Liver (tissue), 8 donors: ENCODE measurements at regions not wholly inside any gene's neighbourhood (a gene's known extent, or its start where the extent isn't known, plus 50 kb on each side); places are given as distances from the start of the nearest gene placed in this dataset.

ENCODE experiments used
- DNase-seq: peaks from one replicate; pipeline ENCODE4 v3.0.0-alpha.2; 2017; ENCODE audit warnings: low spot score
- H3K27ac ChIP-seq, 2 donors: one replicate each; pipeline ENCODE4 v1.7.0; 2013; ENCODE audit warnings: inconsistent platforms in 2 of 2, low read length in 2 of 2, control low read depth in 1 of 2, low read depth in 1 of 2, mild to moderate bottlenecking in 1 of 2
- H3K27me3 ChIP-seq, 4 donors: one replicate each; pipeline versions ENCODE4 v1.6.1 to v1.7.0; 2013; ENCODE audit warnings: low read length in 3 of 4, inconsistent platforms in 1 of 4, mild to moderate bottlenecking in 1 of 4, moderate library complexity in 1 of 4; ENCODE audit not compliant: control insufficient read depth in 4 of 4, insufficient read depth in 4 of 4
- H3K36me3 ChIP-seq, 4 donors: one replicate each; pipeline versions ENCODE4 v1.6.1 to v1.7.0; 2013; ENCODE audit warnings: low read length in 3 of 4, mild to moderate bottlenecking in 3 of 4, low read depth in 1 of 4, moderate library complexity in 1 of 4; ENCODE audit not compliant: control insufficient read depth in 4 of 4, insufficient read depth in 3 of 4
- H3K4me1 ChIP-seq, 4 donors: one replicate each; pipeline versions ENCODE4 v1.6.1 to v1.7.0; 2013; ENCODE audit warnings: low read length in 3 of 4, mild to moderate bottlenecking in 3 of 4, moderate library complexity in 1 of 4; ENCODE audit not compliant: control insufficient read depth in 4 of 4, insufficient read depth in 4 of 4
- H3K4me3 ChIP-seq, 3 donors: one replicate each; pipeline versions ENCODE4 v1.6.1 to v1.7.0; 2013; ENCODE audit warnings: low read length in 3 of 3, control low read depth in 1 of 3, low read depth in 1 of 3, mild to moderate bottlenecking in 1 of 3
- H3K9ac ChIP-seq, 2 donors: one replicate each; pipeline ENCODE4 v1.7.0; 2013; ENCODE audit warnings: low read length in 2 of 2, mild to moderate bottlenecking in 2 of 2, moderate library complexity in 2 of 2, control low read depth in 1 of 2, low read depth in 1 of 2
- H3K9me3 ChIP-seq, 4 donors: one replicate each; pipeline versions ENCODE4 v1.6.1 to v1.7.0; 2013; ENCODE audit warnings: low read length in 3 of 4; ENCODE audit not compliant: control insufficient read depth in 4 of 4
- EGR1 ChIP-seq, 2 donors: IDR thresholded peaks; 2 replicates each; pipeline ENCODE4 v1.6.1; 2016 to 2018; ENCODE audit warnings: antibody characterized with exemption in 2 of 2, low read depth in 2 of 2
- FOXA2 ChIP-seq: IDR thresholded peaks from 2 replicates; pipeline ENCODE4 v1.6.1; 2016; ENCODE audit warnings: antibody characterized with exemption
- GABPA ChIP-seq, 2 donors: IDR thresholded peaks in 1 of 2; conservative IDR thresholded peaks in 1 of 2; 2 replicates each; pipeline ENCODE4 v1.6.1; 2016; ENCODE audit warnings: antibody characterized with exemption in 2 of 2, mild to moderate bottlenecking in 1 of 2, moderate library complexity in 1 of 2
- HNF4A ChIP-seq, 2 donors: conservative IDR thresholded peaks; 2 replicates each; pipeline ENCODE4 v1.6.1; 2016; ENCODE audit warnings: antibody characterized with exemption in 2 of 2, mild to moderate bottlenecking in 2 of 2
- HNF4G ChIP-seq: IDR thresholded peaks from 2 replicates; pipeline ENCODE4 v1.6.1; 2016; ENCODE audit warnings: antibody characterized with exemption
- JUND ChIP-seq, 2 donors: IDR thresholded peaks; 2 replicates each; pipeline ENCODE4 v1.6.1; 2016; ENCODE audit warnings: antibody characterized with exemption in 2 of 2
- NR2F2 ChIP-seq: IDR thresholded peaks from 2 replicates; pipeline ENCODE4 v1.6.1; 2016; ENCODE audit warnings: antibody characterized with exemption
- SP1 ChIP-seq: IDR thresholded peaks from 2 replicates; pipeline ENCODE4 v1.6.1; 2018; ENCODE audit warnings: antibody characterized with exemption, mild to moderate bottlenecking
- TAF1 ChIP-seq: conservative IDR thresholded peaks from 2 replicates; pipeline ENCODE4 v1.6.1; 2016; ENCODE audit warnings: antibody characterized with exemption, mild to moderate bottlenecking
- YY1 ChIP-seq: IDR thresholded peaks from 2 replicates; pipeline ENCODE4 v1.6.1; 2016; ENCODE audit warnings: antibody characterized with exemption, mild to moderate bottlenecking
- WGBS: extraction: QIAGEN DNeasy Blood & Tissue Kit; methylation state at CpG from one replicate; pipeline ENCODE4 v1.1.7; 2013; 5-methylcytosine and 5-hydroxymethylcytosine counted together
- TF ChIP-seq, protein P1 (sequence below): IDR thresholded peaks from 2 replicates; pipeline ENCODE4 v1.6.1; 2016; ENCODE audit warnings: antibody characterized with exemption, mild to moderate bottlenecking
- TF ChIP-seq, protein P2 (sequence below): IDR thresholded peaks from 2 replicates; pipeline ENCODE4 v1.6.1; 2016; ENCODE audit warnings: antibody characterized with exemption
- TF ChIP-seq, protein P3 (sequence below): fragments of 150-350 bp; IDR thresholded peaks from 2 replicates; pipeline ENCODE4 v1.5.1; 2017; ENCODE audit warnings: improper control_type of control experiment, low read depth, low read length; ENCODE audit not compliant: missing input control
- donor health status: healthy.
- donor health status: healthy.
- donor health status: healthy.
- donor health status: healthy.
- donor health status: healthy.

DNA sequence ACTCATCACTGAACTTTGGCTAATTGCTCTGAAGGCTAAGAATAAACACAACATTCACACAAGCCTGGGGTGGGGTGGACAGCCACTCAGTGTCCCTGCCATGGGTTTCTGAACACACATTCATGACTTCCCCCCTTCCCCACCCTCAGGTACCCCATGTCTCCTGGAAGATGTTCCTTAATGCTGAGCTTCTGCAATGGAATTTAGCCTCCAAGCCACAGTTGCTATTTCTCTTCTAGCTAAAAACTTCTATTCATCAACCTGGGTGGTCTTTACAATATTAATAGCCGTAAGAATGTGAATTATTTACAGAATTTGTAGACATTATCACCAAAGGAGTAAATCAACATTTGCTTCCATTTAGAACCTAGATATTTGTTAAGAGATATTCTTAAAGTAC is 175.1 kb downstream of the ACKR3 start:
- Histone ChIP-seq H3K4me1 (peaks cover 0 to 3% (median 0%) of the 10 kb centered on the region in 4 donors), H3K27me3 (no peaks in the 10 kb centered on the region), H3K36me3 (no peaks in the 10 kb centered on the region), H3K9me3 (no peaks in the 10 kb centered on the region), H3K9ac (no peak overlapping the region), H3K4me3 (no peak overlapping the region), H3K27ac (no peak overlapping the region)
- TF ChIP-seq, protein P1, sequence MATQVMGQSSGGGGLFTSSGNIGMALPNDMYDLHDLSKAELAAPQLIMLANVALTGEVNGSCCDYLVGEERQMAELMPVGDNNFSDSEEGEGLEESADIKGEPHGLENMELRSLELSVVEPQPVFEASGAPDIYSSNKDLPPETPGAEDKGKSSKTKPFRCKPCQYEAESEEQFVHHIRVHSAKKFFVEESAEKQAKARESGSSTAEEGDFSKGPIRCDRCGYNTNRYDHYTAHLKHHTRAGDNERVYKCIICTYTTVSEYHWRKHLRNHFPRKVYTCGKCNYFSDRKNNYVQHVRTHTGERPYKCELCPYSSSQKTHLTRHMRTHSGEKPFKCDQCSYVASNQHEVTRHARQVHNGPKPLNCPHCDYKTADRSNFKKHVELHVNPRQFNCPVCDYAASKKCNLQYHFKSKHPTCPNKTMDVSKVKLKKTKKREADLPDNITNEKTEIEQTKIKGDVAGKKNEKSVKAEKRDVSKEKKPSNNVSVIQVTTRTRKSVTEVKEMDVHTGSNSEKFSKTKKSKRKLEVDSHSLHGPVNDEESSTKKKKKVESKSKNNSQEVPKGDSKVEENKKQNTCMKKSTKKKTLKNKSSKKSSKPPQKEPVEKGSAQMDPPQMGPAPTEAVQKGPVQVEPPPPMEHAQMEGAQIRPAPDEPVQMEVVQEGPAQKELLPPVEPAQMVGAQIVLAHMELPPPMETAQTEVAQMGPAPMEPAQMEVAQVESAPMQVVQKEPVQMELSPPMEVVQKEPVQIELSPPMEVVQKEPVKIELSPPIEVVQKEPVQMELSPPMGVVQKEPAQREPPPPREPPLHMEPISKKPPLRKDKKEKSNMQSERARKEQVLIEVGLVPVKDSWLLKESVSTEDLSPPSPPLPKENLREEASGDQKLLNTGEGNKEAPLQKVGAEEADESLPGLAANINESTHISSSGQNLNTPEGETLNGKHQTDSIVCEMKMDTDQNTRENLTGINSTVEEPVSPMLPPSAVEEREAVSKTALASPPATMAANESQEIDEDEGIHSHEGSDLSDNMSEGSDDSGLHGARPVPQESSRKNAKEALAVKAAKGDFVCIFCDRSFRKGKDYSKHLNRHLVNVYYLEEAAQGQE = no peak
- TF ChIP-seq, protein P2, sequence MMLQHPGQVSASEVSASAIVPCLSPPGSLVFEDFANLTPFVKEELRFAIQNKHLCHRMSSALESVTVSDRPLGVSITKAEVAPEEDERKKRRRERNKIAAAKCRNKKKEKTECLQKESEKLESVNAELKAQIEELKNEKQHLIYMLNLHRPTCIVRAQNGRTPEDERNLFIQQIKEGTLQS = no peak
- no peak for TF ChIP-seq SP1
- no peak for TF ChIP-seq HNF4G
- no peak for TF ChIP-seq EGR1 (IDR thresholded peaks at IDR 0.05; ENCODE audit: low read depth in 2 of 2)
- TF ChIP-seq YY1 = no peak
- no peak for TF ChIP-seq TAF1
- no peak for TF ChIP-seq NR2F2
- TF ChIP-seq FOXA2 = no peak
- TF ChIP-seq GABPA (IDR thresholded peaks at IDR 0.05 in 1 of 2, conservative IDR thresholded peaks at IDR 0.05 in 1 of 2) = no peak
- TF ChIP-seq JUND (IDR thresholded peaks at IDR 0.05) = no peak
- WGBS = 88% methylated on average over 1 of the region's 1 CpG
- DNase-seq = no peak

DNA sequence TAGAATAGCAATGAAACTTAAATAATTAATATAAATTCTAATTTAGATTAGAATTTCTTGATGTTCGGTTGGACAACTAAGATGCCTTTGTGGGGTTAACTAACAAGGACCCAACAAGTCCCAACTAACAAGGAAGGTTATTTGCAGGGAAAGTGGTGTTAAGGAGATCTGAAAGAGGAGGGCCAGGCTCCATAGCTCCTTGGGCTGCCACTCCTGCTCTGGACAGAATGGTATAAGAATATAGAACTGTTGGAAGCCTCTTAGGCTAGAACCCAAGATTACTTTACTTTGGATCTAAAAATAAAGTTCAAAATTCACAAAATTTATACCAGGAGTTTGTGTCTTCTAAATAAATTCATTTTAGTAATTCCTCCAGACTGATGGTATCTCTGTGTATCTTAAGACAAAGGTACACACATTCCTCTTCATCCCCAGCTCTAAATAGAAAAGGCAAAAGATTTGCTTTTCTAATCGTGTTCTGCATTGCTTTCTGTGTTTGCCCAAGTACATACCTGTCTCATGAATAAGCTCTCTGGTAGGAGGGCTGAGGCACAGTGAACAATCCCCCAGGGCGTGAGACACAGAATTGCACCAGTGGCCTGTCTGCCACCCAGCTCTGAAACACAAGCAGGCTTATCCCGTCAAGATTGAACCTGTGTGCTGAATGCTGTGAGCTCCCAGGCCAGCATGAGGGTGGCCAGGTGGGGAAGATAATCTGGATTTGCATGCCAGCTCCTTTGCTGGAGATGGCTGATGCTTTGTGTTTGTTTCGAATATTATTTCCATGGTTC is 176.0 kb downstream of the ACKR3 start:
- no peak for DNase-seq
- no peaks in the 10 kb centered on the region for H3K36me3 ChIP-seq
- no peaks in the 10 kb centered on the region for H3K27me3 ChIP-seq
- no peaks in the 10 kb centered on the region for H3K9me3 ChIP-seq
- peaks cover 0 to 3% (median 0%) of the 10 kb centered on the region in 4 donors for H3K4me1 ChIP-seq
- no peak overlapping the region for H3K4me3 ChIP-seq
- no peak overlapping the region for H3K27ac ChIP-seq
- no peak overlapping the region for H3K9ac ChIP-seq
- WGBS = 80% methylated on average over 5 of the region's 5 CpGs
- TF ChIP-seq NR2F2 (no peak), HNF4A (conservative IDR thresholded peaks at IDR 0.05) (no peak), EGR1 (IDR thresholded peaks at IDR 0.05; ENCODE audit: low read depth in 2 of 2) (no peak)
- TF ChIP-seq, protein P3, sequence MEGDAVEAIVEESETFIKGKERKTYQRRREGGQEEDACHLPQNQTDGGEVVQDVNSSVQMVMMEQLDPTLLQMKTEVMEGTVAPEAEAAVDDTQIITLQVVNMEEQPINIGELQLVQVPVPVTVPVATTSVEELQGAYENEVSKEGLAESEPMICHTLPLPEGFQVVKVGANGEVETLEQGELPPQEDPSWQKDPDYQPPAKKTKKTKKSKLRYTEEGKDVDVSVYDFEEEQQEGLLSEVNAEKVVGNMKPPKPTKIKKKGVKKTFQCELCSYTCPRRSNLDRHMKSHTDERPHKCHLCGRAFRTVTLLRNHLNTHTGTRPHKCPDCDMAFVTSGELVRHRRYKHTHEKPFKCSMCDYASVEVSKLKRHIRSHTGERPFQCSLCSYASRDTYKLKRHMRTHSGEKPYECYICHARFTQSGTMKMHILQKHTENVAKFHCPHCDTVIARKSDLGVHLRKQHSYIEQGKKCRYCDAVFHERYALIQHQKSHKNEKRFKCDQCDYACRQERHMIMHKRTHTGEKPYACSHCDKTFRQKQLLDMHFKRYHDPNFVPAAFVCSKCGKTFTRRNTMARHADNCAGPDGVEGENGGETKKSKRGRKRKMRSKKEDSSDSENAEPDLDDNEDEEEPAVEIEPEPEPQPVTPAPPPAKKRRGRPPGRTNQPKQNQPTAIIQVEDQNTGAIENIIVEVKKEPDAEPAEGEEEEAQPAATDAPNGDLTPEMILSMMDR = no peak
